HepG2 (cell line): ENCODE measurements at regions not wholly inside any gene's neighbourhood (a gene's known extent, or its start where the extent isn't known, plus 50 kb on each side); places are given as distances from the start of the nearest gene placed in this dataset.

Source experiments
- ATAC-seq: fragments of 200-7000 bp; cut with Tn5 transposase; 3 replicates; pipeline ENCODE4 v1.9.1; 2020; ENCODE audit warnings: mild to moderate bottlenecking, moderate library complexity
- BruUV-seq: library from RNA; stranded (reverse); fragments of 400-500 nt; replicated peaks from 2 replicates; lab custom pipeline; 2021; lab: Mats Ljungman, UMichigan
- CTCF ChIA-PET: fragments of 300-600 bp; formaldehyde crosslinking; extraction: SDS; loops from one replicate; lab custom pipeline; 2021; ENCODE audit warnings: low total read pairs, inconsistent platforms, low intra/inter-chr PET ratio; lab: Yijun Ruan, JAX
- POLR2A ChIA-PET: fragments of 350-600 bp; sonication (Branson Sonifier 250); formaldehyde crosslinking; loops from one replicate; lab custom pipeline; 2020; ENCODE audit warnings: antibody characterized with exemption, inconsistent platforms; lab: Yijun Ruan, JAX
- DNase-seq: peaks from one replicate; pipeline ENCODE4 v3.0.0-alpha.2; 2015; ENCODE audit warnings: low spot score
- FAIRE-seq: peaks from 3 replicates; lab custom pipeline; 2011; peaks lifted over from hg19 to GRCh38; lab: Jason Lieb, UNC
- H2AFZ ChIP-seq: one replicate; pipeline ENCODE4 v1.6.1; 2011; ENCODE audit warnings: low read length, inconsistent platforms
- H3K27ac ChIP-seq: fragments of 300-600 bp; 3 replicates; pipeline ENCODE4 v1.8.0; 2011; ENCODE audit warnings: mixed run types, mild to moderate bottlenecking, mixed read lengths, low read length, inconsistent platforms; ENCODE audit not compliant: insufficient read depth; ENCODE audit errors: extremely low read length
- H3K27me3 ChIP-seq, 2 experiments: fragments of 200-600 bp in 1 of 2; 2 replicates in 1 of 2; 3 replicates in 1 of 2; pipeline versions ENCODE4 v1.6.0 to v1.8.0; 2011; ENCODE audit warnings: low read length in 2 of 2, mild to moderate bottlenecking in 2 of 2, moderate library complexity in 2 of 2, inconsistent platforms in 1 of 2; ENCODE audit not compliant: insufficient read depth in 2 of 2, control insufficient read depth in 1 of 2
- H3K36me3 ChIP-seq, 2 experiments: fragments of 200-600 bp in 1 of 2; replicated peaks in 1 of 2; 2 replicates in 1 of 2; 3 replicates in 1 of 2; pipeline versions ENCODE4 v1.5.1 to v1.8.0; 2011; ENCODE audit warnings: low read length in 2 of 2, inconsistent platforms in 1 of 2; ENCODE audit not compliant: insufficient read depth in 2 of 2, control insufficient read depth in 1 of 2
- H3K4me1 ChIP-seq: 2 replicates; pipeline ENCODE4 v1.5.1; 2012; ENCODE audit warnings: low read length, inconsistent platforms; ENCODE audit not compliant: insufficient read depth
- H3K4me2 ChIP-seq: 2 replicates; pipeline ENCODE4 v1.6.0; 2011; ENCODE audit warnings: low read depth, low read length, inconsistent platforms
- H3K4me3 ChIP-seq, 3 experiments: fragments of 200-600 bp in 1 of 3; sonication (generic), shearing (Covaris generic) in 1 of 3; replicated peaks in 1 of 3; 2 replicates each; pipeline ENCODE4 v1.5.1; 2011 to 2016; ENCODE audit warnings: low read length in 3 of 3, inconsistent platforms in 2 of 3, low read depth in 2 of 3, mild to moderate bottlenecking in 2 of 3, control low read depth in 1 of 3, mixed read lengths in 1 of 3; ENCODE audit not compliant: insufficient read depth in 1 of 3
- H3K79me2 ChIP-seq: one replicate; pipeline ENCODE4 v1.6.1; 2011; ENCODE audit warnings: low read length, inconsistent platforms; ENCODE audit not compliant: insufficient read depth
- H3K9ac ChIP-seq: 2 replicates; pipeline ENCODE4 v1.6.0; 2011; ENCODE audit warnings: mild to moderate bottlenecking, low read depth, low read length, inconsistent platforms; ENCODE audit not compliant: insufficient read depth
- H3K9me3 ChIP-seq: 2 replicates; pipeline ENCODE4 v1.5.1; 2012; ENCODE audit warnings: mild to moderate bottlenecking, low read length
- H4K20me1 ChIP-seq: 2 replicates; pipeline ENCODE4 v1.6.0; 2011; ENCODE audit warnings: inconsistent platforms, mild to moderate bottlenecking, low read length, moderate library complexity; ENCODE audit not compliant: insufficient read depth
- KMT2A ChIP-seq: sonication (generic); formaldehyde crosslinking; IDR thresholded peaks from 2 replicates; pipeline ENCODE4 v1.4.0; 2020; ENCODE audit warnings: missing genetic modification reagents
- NCOA1 ChIP-seq: sonication (generic); formaldehyde crosslinking; IDR thresholded peaks from 2 replicates; pipeline ENCODE4 v1.9.0; 2021; ENCODE audit warnings: missing genetic modification reagents
- ZFP1 ChIP-seq: IDR thresholded peaks from 2 replicates; pipeline ENCODE4 v1.6.1; 2016
- ZNF160 ChIP-seq: sonication (generic); formaldehyde crosslinking; IDR thresholded peaks from 2 replicates; pipeline ENCODE4 v1.8.0; 2022; ENCODE audit warnings: mild to moderate bottlenecking, inconsistent platforms, missing genetic modification reagents
- ZNF24 ChIP-seq: fragments of 450-650 bp; IDR thresholded peaks from 2 replicates; pipeline ENCODE4 v1.6.1; 2017; ENCODE audit warnings: antibody characterized with exemption, mild to moderate bottlenecking
- WGBS: methylation state at CpG from one replicate; pipeline ENCODE4 v1.1.6; 2017; ENCODE audit warnings: low lambda C conversion rate; 5-methylcytosine and 5-hydroxymethylcytosine counted together
- in situ Hi-C: cut with HindIII; loops from 2 replicates; pipeline ENCODE4 v1.10.0; 2017; ENCODE audit warnings: low pct_unique_long_range_greater_than_20kb; ENCODE audit not compliant: extremely low pct_ligation_motif_present
- intact Hi-C: fragments of 100-400 bp; cut with micrococcal nuclease; formaldehyde crosslinking; loops from one replicate; pipeline ENCODE4 v1.10.0; 2022; ENCODE audit not compliant: unreplicated experiment
- TF ChIP-seq, protein P1 (sequence below): sonication (generic); formaldehyde crosslinking; IDR thresholded peaks from 2 replicates; pipeline ENCODE4 v1.4.0; 2020; ENCODE audit warnings: mild to moderate bottlenecking, missing genetic modification reagents, borderline replicate concordance

DNA sequence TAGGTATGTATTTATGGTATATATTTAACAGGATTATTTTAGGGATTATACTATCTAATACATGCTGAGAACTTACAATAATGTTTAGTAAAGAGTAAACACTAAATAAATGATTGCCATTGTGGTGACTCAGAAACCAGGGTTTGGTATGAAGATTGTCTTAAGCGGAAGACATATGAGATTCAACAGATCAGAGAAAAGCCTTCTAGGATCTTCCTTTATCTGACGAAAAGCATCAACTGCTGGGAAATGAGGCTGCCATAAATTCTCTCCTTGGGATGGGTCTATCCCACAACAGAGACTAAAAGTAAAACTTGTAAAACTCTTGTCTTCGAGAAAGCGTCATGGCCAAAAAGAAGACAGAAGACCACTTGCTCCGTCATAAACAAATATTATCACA lies 1352.2 kb upstream of the EPHA6 start:
- Histone ChIP-seq H3K36me3 (no peaks in the 10 kb centered on the region), H3K4me3 (no peak overlapping the region), H3K27me3 (no peaks in the 10 kb centered on the region), H3K9me3 (no peaks in the 10 kb centered on the region), H3K27ac (no peak overlapping the region), H3K4me1 (no peaks in the 10 kb centered on the region)
- intact Hi-C loops, result no loop called here
- no peak for DNase-seq
- WGBS, result 31% methylated on average over 5 of the region's 5 CpGs
- no TSS peak for BruUV-seq
- no peak for TF ChIP-seq NCOA1 (CRISPR knock-in tag)
- no peak for TF ChIP-seq KMT2A (CRISPR knock-in tag)
- TF ChIP-seq, protein P1, sequence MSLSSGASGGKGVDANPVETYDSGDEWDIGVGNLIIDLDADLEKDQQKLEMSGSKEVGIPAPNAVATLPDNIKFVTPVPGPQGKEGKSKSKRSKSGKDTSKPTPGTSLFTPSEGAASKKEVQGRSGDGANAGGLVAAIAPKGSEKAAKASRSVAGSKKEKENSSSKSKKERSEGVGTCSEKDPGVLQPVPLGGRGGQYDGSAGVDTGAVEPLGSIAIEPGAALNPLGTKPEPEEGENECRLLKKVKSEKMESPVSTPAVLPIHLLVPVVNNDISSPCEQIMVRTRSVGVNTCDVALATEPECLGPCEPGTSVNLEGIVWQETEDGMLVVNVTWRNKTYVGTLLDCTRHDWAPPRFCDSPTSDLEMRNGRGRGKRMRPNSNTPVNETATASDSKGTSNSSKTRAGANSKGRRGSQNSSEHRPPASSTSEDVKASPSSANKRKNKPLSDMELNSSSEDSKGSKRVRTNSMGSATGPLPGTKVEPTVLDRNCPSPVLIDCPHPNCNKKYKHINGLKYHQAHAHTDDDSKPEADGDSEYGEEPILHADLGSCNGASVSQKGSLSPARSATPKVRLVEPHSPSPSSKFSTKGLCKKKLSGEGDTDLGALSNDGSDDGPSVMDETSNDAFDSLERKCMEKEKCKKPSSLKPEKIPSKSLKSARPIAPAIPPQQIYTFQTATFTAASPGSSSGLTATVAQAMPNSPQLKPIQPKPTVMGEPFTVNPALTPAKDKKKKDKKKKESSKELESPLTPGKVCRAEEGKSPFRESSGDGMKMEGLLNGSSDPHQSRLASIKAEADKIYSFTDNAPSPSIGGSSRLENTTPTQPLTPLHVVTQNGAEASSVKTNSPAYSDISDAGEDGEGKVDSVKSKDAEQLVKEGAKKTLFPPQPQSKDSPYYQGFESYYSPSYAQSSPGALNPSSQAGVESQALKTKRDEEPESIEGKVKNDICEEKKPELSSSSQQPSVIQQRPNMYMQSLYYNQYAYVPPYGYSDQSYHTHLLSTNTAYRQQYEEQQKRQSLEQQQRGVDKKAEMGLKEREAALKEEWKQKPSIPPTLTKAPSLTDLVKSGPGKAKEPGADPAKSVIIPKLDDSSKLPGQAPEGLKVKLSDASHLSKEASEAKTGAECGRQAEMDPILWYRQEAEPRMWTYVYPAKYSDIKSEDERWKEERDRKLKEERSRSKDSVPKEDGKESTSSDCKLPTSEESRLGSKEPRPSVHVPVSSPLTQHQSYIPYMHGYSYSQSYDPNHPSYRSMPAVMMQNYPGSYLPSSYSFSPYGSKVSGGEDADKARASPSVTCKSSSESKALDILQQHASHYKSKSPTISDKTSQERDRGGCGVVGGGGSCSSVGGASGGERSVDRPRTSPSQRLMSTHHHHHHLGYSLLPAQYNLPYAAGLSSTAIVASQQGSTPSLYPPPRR (CRISPR knock-in tag), result no peak
- no peak for TF ChIP-seq ZNF24
- no peak for TF ChIP-seq ZNF160 (CRISPR knock-in tag)
- TF ChIP-seq ZFP1, result no peak
- TF ChIP-seq, all 625 proteins: peak for 0
- Histone ChIP-seq H4K20me1 (no peaks in the 10 kb centered on the region), H3K4me2 (no peak overlapping the region), H3K9ac (no peak overlapping the region), H2AFZ (no peak overlapping the region), H3K79me2 (no peaks in the 10 kb centered on the region)
- POLR2A ChIA-PET, result no interaction called here
- in situ Hi-C loops, result no loop called here
- no peak for ATAC-seq
- FAIRE-seq, result no peak
- CTCF ChIA-PET, result no interaction called here
